ENCODE measurements at regions not wholly inside any gene's neighbourhood (a gene's known extent, or its start where the extent isn't known, plus 50 kb on each side); places are given as distances from the start of the nearest gene placed in this dataset.

DNA sequence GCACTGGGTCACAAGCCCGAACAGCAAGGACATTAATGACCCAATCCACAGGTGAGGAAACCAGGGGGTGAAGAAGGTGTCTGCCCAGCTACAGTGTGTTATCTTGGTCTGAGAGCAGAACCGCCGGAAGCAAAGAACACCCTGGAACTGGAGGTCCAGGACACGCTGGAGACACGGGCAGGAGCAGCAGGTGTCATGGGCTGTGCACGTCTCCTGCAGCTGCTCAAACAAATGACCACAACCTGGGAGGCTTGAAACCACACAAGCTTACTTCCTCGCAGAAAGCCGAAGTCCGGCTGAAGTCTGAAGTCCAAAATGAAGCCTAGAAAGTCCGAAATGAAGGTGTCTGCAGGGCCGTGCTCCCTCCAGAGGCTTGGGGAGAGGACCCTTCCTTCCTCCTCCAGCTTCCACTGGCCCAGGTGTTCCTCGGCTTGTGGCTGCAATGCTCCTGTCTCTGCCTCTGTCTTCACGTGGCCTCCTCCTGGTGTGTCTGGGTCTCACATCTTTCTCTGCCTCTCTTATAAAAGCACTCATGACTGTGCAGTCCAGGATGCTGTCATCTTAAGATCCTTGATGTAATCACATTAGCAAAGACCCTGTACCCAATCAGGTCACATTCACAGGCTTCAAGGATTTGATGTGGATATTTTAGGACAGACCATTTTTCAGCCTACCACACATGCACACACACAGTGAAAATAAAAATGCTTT lies 351.2 kb downstream of the C16orf95 start:
- DNase-seq: no peak

DNA sequence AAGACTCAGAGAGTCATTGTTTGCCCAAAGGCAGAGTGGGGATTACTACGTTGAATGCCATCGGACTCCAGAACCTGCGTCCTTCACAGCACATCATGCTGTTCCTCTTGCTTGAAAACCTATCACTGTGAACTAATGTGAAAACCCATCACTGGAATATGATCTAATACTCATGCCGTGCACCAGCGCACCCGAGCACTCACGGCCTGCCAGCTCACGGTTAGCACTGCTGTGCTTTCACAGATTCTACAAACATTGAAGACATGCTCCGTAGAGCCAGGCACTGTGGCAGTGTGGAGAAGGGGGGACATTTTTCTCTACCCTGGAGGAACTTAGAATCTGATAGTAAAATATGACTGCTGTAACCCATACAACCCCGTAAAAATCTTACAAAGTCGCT lies 350.4 kb downstream of the C16orf95 start:
- no peak for DNase-seq

DNA sequence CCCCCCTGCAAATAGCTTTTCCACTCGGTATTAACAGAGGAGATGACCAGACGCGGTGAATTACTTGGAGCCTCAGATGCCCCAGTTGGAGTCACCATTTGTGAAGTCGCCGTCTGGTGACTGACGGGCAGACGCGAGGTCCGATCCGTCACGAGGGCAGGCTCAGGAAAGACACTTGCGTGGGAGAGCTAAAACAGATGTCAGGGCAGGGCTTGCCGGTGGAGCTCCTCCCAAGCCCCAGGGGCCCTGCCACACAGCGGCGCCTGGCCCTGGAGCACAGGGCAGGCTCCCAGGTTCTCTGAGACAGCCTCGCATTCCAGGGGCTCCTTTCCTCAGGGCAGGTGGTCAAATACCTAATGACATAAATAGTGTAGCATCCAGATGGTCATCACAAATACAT lies 348.3 kb downstream of the C16orf95 start:
- no peak for DNase-seq

DNA sequence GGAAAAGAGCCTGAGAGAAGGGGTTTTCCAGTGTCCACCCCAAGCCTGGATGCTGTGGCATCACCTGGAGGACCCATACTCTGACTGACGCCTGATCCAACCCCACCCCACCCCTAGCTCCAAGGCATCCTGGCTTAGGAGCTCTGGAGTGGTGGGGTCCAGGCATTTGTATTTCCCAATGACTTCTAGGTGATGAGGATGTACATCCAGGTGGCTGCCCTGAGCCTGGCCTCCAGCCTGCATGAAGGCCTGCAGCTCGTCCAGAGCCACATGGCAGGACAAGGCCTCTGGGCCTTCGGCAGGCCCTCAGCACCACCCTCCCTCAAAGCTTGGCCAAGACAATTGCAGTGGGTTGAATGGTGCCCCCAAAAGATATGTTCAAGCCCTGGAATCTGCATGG lies 347.5 kb downstream of the C16orf95 start:
- no peak for DNase-seq

DNA sequence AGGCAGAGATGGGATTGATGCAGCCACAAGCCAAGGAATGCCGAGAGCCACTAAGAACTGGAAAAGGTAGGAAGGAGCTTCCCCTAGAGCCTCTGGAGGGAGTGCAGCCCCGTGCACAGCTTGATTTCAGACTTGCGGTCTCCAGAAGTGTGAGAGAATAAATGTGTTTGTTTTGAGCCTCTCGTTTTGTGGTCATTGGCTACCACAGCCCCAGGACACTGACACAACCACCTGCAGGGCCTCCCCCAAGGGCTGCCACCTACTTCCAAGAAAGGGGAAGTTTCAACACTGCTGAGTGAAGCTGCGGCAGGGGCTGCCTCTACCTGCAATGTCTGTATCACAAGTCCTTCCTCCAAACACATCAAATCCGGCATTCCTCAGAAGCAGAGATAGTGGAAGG lies 346.9 kb downstream of the C16orf95 start:
- no peak for DNase-seq

DNA sequence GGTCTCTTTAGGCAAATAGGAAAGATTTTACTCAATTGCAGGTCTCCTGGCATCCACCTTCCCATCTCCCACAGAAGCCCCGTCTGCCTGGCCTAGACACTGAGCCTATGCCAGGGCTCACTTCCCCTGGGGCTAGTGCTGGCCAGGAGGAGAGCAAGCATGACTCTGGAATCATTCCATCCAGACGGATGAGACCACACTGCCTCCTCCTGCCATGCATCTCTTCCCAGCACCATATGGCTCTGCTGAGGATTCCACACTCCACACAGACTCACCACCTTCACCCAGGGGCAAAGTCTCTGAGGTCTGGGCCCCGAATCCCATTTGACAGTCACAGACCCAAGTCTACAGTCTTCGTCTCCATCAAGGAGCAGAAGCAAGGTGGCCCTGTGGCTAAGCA lies 346.5 kb downstream of the C16orf95 start:
- DNase-seq: no peak

DNA sequence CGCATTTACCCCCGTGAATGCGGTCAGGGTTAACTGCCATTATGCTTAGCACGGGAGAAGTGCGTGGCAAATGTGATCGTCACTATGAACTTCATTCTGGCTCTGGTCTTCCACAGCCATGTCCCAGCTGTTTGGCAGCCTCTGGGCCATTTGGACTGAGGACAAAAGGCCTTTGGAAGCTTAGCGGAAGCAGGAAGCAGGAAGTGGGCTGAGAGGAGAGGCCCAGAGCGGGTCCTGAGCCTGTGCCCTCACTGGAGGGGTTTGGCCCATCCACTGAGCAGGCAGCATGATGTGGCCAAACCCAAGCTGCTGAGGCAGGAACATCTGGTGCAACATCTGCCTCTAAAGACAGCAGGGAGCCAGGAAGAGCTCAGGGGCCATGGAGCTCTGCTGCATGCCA lies 345.9 kb downstream of the C16orf95 start:
- no peak for DNase-seq

DNA sequence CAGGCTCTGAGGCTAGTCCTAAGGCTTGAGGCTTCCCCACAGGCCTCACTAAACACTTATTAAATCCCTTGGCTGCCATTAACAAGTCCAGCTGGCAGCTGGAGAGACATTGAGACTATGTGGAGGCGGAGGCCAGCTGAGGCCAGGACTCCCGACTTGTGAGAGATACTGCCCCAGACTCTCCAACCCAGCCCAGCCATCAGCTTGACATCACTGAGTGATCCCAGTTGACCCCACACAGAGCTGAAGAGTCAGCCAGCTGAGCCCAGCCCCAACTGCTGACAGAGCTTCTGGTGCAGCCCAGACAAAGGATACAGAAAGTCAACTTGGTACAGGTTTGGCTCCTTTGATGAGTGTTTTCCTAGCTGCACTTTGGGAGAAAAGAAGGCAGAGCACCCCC lies 343.1 kb downstream of the C16orf95 start:
- no peak for DNase-seq

DNA sequence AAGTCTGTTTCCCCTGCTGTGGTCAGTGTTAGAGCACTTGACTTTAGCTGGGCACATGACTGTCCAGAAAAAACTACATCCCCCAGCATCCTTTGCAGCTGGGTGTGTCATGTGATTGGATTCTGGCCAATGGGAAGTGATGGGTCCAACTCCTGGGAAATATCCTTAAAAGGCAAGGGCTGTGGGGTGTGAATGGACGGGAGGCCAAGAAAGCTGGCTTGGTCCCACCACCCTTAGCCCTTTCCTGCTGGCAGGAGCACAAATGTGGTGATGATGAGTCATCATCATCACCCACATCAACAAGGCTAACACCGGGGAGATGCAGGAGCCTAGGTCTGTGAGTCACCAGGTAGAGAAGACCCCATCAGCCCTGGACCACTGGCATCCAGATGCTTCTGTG lies 341.7 kb downstream of the C16orf95 start:
- DNase-seq: no peak

DNA sequence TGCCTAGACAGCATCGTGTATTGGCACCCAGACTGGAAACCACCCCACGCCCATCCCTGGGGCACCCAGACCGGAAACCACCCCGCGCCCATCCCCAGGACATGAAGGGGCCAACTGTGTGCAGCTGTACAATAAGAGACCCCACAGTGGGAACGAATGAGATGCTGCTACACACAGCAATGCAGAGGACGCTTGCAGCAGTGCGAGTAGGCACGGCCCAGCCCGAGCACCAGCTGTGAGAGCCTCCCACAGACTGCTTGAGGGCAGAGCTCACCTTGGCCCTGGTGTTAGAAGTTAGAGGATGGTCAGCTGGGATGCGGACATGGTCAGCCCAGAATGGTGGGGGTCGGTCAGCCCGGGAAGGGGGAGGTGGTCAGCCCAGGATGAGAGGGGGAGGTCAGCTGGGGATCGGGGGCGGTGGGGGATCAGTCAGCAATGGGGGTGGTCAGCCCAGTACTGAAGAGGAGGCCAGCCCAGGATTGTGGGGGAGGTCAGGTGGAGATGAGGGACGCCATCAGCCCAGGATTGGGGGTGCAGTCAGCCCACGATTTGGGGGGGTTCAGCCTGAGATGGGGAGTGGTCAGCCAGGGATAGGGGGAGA lies 340.0 kb downstream of the C16orf95 start:
- DNase-seq: no peak

DNA sequence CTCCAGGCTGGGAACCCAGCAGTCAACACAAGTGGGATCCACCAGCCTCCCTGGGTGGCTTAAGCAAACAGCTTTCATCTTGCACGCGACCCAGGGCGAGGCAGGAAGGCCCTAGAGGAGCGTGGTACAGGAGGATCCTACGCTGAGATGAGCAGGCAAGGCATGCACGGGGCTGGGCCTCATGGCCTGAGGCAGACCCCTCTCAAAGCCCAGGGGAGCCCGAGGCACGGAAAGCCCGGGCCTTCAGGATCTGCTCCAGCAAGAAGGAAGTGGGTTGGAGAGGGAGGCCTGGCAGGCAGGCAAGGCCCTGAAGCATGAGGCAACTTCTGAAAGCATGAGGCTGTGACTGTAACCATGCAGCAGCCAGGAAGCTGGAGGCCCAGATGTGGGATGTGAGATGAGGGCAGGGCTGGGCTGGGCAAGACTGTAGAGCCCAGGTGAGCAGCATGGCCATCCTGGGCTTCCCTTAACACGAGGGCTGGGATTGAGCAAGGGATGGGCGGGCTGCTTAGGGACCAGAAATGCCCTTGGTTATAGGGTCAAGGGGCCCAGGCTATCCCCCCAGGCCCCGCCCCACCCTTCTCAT lies 338.7 kb downstream of the C16orf95 start:
- DNase-seq: no peak

DNA sequence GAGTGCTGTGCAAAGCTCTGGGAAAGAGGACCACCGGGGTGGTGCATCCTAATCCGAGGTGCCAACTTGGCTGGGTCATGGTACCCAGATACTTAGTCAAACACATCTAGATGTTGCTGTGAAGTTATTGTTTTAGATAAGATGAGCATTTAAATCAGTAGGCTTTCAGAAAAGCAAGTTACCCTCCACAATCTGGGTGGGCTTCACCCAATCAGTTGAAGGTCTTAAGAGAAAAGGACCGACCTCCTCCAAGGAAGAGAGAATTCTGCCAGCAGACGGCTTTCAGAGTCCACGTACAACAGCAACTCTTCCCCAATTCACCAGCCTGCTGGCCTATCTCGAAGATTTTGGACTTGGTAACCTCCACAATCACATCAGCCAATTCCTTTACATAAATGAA lies 338.1 kb downstream of the C16orf95 start:
- DNase-seq: no peak

DNA sequence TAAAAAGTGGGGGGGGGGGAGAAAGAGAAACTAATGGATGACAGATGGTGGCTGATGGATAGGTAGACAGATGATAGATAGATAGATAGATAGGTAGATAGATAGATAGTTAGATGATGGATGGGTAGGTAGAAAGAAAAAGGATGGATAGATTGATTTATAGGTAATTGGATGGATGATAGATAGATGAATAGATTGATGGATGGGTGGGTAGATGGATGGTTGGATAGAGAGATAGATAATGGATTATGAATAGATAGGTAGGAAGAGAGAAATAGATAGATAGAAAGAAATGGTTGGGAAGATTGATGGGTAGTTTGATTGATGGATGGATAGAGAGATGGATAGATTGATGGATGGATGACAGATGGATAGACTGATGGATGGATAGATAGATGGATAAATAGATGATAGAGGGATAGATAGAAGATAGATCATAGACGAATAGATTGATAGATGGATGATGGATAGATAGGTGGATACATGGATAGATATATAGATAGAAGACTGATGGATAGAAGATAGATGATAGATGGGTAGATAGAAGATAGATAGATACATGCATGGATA lies 337.1 kb downstream of the C16orf95 start:
- no peak for DNase-seq

DNA sequence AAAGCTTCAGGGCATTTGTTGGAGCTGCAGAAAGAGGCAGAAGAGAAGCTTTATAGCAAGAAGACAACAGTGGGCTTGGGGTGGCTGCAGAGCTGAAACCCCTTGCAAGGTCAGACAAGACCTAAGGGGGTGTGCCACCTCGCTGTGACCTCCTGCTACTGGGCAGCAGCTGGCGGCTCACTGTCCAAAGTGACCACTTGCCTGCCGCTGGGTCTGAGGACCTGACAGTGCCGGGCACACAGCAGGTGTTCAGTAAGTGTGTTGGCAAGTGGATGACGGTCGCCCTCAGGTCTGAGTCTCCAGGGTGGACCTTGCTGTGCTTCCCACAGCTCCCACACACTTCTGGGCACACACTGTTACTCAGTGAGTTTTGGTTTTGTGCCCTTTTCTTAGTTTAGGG lies 336.5 kb downstream of the C16orf95 start:
- no peak for DNase-seq

DNA sequence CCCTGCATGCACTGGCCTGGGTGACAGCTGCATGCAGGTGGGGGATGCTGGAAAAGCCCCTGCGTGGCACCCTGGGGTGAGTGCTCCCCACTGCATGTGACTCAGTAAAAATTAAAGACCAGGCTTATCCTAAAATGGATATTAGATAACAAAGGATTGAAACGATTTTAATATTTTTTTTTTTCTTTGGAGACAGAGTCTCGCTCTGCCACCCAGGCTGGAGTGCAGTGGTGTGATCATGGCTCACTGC lies 334.9 kb downstream of the C16orf95 start:
- DNase-seq: no peak

DNA sequence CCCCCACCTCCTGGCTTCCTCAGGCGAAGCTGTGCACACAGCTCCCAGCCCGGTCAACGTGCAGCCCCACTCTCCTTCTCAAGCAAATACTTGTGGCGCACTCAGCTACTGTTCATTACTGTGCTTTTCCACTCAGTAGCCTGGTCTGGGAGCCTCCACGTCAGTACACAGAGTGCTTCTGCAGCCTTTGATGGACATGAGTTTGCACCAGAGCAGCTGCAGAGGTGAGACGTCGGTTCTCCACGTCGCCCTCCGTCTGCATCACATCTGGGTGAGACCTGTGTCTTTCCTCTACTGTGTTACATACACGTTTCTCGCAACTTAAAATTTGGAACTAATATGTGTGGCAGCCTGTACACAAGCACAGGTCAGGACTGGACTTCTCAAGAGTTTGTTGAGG lies 334.3 kb downstream of the C16orf95 start:
- no peak for DNase-seq

DNA sequence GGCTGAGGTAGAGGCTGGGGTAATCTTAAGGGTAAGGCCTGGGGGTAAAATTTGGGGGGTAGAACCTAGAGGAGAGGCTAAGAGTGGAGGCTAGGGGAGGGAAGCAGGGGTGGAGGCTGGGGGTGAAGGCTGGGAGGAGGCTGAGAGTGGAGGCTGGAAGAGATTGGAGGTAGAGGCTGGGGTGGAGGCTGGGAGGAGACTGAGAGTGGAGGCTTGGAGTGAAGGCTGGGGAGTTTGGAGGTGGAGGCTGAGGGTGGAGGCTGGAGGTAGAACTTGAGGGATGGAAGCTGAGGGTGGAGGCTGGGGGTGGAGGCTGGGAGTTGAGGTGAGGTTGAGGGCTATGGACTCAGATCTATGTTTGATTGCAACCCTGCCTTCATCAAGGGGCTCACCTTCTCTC lies 333.6 kb downstream of the C16orf95 start:
- DNase-seq: no peak

DNA sequence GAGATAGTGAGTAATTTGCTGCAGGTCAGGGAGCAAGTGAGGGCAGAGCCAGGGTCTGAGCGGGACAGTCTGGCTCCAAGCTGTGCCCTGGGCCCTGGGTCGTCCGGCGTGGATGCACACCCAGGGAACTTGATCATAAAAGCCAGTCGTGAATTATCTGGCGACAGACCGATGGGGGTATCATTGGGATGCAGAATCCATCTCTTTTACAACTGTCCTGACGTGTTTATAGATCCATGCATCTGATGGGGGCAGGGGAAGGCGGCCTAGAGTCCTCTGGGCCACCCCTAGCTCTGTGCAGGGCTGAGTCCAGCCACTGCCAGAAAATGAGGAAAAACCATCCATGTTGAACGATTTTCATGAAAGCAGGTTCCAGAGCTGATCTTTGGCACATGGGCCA lies 332.8 kb downstream of the C16orf95 start:
- DNase-seq: no peak

DNA sequence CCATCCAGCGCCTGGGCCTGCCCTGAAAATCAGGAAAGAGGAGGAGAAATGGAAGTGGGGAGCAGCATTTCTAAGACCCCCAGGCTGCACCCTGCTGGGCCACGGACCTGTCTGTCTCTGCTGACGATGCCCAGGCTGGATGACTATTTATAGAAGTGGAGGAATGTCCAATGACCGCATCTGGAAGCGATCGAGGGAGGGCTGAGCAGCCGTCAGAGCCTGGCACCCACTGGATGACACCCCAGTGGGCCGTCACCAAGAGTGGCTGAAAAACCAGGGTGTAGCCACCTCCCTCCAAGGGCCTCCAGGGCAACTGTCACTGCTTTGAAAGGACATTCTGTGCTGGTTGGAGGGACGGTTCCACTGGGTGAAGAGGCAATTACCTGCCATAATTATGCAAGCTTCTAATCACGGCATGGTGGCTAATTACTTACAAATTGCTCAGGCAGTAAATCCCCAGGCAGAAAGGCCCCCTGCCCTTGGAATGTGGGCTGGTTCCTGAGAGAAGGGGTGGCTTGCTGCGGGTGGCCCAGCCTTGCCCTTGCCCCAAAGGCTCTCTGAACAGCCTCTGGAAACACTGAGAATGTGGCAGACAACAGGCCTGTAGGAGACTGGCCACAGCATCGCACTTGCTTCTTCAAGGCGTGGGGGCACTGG lies 332.1 kb downstream of the C16orf95 start:
- no peak for DNase-seq

DNA sequence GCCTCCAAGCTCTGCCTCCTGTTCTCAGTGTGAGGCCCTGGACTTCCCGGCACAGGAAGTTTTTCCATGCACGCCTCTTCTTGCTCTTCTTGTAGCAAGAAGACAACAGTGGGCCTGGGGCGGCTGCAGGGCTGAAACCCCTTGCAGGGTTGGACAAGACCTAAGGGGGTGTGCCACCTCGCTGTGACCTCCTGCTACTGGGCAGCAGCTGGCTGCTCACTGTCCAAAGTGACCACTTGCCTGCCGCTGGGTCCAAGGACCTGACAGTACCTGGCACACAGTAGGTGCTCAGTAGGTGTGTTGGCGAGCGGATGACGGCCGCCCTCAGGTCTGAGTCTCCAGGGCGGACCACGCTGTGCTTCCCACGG lies 331.6 kb downstream of the C16orf95 start:
- DNase-seq: no peak

DNA sequence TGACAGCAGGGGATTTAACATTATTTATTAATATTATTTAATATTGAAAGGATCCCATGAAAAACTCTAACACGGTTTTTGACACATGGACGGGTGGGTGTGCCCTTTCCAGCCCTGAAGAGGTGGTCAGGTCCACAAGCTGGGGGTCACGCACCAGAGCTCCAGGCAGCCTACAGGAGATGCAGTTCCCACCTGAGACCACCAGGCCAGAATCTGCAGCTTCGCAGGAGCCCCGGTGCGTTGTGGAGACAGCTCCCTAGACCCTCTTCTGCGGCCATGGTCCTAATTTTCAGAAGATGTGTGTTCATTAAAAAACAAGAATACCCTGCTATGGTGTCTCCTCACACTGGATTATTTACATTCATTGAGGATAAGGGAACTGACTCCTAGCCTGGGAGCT lies 331.1 kb downstream of the C16orf95 start:
- no peak for DNase-seq

DNA sequence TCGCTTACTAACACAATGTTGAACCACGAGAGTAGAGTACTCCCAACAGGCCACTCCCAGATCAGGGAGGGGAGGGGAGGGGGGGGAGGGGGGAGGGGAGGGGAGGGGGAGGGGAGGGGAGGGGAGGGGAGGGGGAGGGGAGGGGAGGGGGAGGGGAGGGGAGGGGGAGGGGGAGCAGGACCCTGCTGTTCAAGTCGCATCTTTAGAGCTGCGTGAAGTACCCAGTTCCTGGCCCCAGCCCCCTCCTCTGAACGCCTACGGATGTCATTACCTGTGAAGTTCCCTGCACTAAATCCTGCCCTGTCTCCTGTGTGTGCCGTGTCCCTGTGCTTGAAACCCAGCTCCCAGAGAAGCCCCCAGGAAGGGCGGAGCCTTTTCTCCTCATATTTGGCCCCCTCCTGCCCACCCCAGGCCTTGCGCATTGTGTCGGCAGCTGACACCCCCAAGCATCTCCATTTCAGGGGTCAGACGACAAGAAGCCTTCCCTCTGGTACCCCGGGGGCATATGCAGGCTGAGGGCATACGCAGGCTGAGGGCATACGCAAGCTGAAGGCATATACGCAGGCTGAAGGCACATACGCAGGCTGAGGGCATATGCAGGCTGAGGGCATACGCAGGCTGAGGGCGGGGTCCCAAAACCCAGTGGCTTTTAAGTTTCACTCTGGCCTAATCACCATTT lies 330.2 kb downstream of the C16orf95 start:
- DNase-seq: no peak

Data from DMS53 (cell line).